NCI-H128 (cell line): ENCODE measurements at regions not wholly inside any gene's neighbourhood (a gene's known extent, or its start where the extent isn't known, plus 50 kb on each side); places are given as distances from the start of the nearest gene placed in this dataset.

ENCODE experiments used
- DNase-seq: peaks from one replicate; lab custom pipeline; 2025; ENCODE audit not compliant: unreplicated experiment; lab: John Stamatoyannopoulos, UW

- DNase-seq: no peak
Observed at GRCh38 chr11:69904161-69904973, 85.2 kb upstream of the FGF3 start.

GRCh38 chr11:69904974-69905535, 85.8 kb upstream of the FGF3 start:
- DNase-seq: no peak

GRCh38 chr11:69905611-69906452, 86.6 kb upstream of the FGF3 start:
- no peak for DNase-seq

- no peak for DNase-seq
Observed at GRCh38 chr11:69906453-69906907, 87.3 kb upstream of the FGF3 start.

GRCh38 chr11:69907611-69908010, 88.4 kb upstream of the FGF3 start:
- DNase-seq: no peak

GRCh38 chr11:69908511-69909220, 89.5 kb upstream of the FGF3 start:
- DNase-seq: no peak

- no peak for DNase-seq
Observed at GRCh38 chr11:69909561-69910518, 90.6 kb upstream of the FGF3 start.

- no peak for DNase-seq
Observed at GRCh38 chr11:69910519-69911309, 91.5 kb upstream of the FGF3 start.

- DNase-seq: no peak
Observed at GRCh38 chr11:69911310-69912160, 92.3 kb upstream of the FGF3 start.

- no peak for DNase-seq
Observed at GRCh38 chr11:69912161-69912910, 93.1 kb upstream of the FGF3 start.

- DNase-seq: no peak
Observed at GRCh38 chr11:69912911-69913451, 93.8 kb upstream of the FGF3 start.

- no peak for DNase-seq
Observed at GRCh38 chr11:69913591-69914285, 94.5 kb upstream of the FGF3 start.

GRCh38 chr11:69914286-69915150, 95.3 kb upstream of the FGF3 start:
- no peak for DNase-seq

GRCh38 chr11:69915151-69915500, 95.9 kb upstream of the FGF3 start:
- no peak for DNase-seq

GRCh38 chr11:69915501-69916250, 96.5 kb upstream of the FGF3 start:
- peak; percentile 63 for DNase-seq
